ENCODE measurements at regions not wholly inside any gene's neighbourhood (a gene's known extent, or its start where the extent isn't known, plus 50 kb on each side); places are given as distances from the start of the nearest gene placed in this dataset.

- no peak overlapping the region for H3K4me3 ChIP-seq (ENCODE audit: control insufficient read depth, low read depth, low read length)
- DNase-seq (ENCODE audit: low read depth), result no peak
- no peak for TF ChIP-seq CTCF (IDR thresholded peaks at IDR 0.05; ENCODE audit: control insufficient read depth, insufficient read depth, low read depth, low read length, missing control alignments)
Observed at GRCh38 chr5:74432216-74432615, 208.3 kb downstream of the ENC1 start.

GRCh38 chr5:74431290-74431669, 209.2 kb downstream of the ENC1 start:
- no peak overlapping the region for H3K4me3 ChIP-seq (ENCODE audit: control insufficient read depth, low read depth, low read length)
- TF ChIP-seq CTCF (IDR thresholded peaks at IDR 0.05; ENCODE audit: control insufficient read depth, insufficient read depth, low read depth, low read length, missing control alignments), result no peak
- no peak for DNase-seq (ENCODE audit: low read depth)

- DNase-seq (ENCODE audit: low read depth), result no peak
- no peak overlapping the region for H3K4me3 ChIP-seq (ENCODE audit: control insufficient read depth, low read depth, low read length)
- TF ChIP-seq CTCF (IDR thresholded peaks at IDR 0.05; ENCODE audit: control insufficient read depth, insufficient read depth, low read depth, low read length, missing control alignments), result no peak
Observed at GRCh38 chr5:74430631-74431289, 209.8 kb downstream of the ENC1 start.

GRCh38 chr5:74429495-74429894, 211.0 kb downstream of the ENC1 start:
- no peak overlapping the region for H3K4me3 ChIP-seq (ENCODE audit: control insufficient read depth, low read depth, low read length)
- TF ChIP-seq CTCF (IDR thresholded peaks at IDR 0.05; ENCODE audit: control insufficient read depth, insufficient read depth, low read depth, low read length, missing control alignments), result no peak
- no peak for DNase-seq (ENCODE audit: low read depth)

- DNase-seq (ENCODE audit: low read depth), result no peak
- TF ChIP-seq CTCF (IDR thresholded peaks at IDR 0.05; ENCODE audit: control insufficient read depth, insufficient read depth, low read depth, low read length, missing control alignments), result no peak
- no peak overlapping the region for H3K4me3 ChIP-seq (ENCODE audit: control insufficient read depth, low read depth, low read length)
Observed at GRCh38 chr5:74428876-74429275, 211.7 kb downstream of the ENC1 start.

- H3K4me3 ChIP-seq (ENCODE audit: control insufficient read depth, low read depth, low read length), result no peak overlapping the region
- no peak for TF ChIP-seq CTCF (IDR thresholded peaks at IDR 0.05; ENCODE audit: control insufficient read depth, insufficient read depth, low read depth, low read length, missing control alignments)
- no peak for DNase-seq (ENCODE audit: low read depth)
Observed at GRCh38 chr5:74428275-74428674, 212.3 kb downstream of the ENC1 start.

- no peak for DNase-seq (ENCODE audit: low read depth)
- no peak overlapping the region for H3K4me3 ChIP-seq (ENCODE audit: control insufficient read depth, low read depth, low read length)
- TF ChIP-seq CTCF (IDR thresholded peaks at IDR 0.05; ENCODE audit: control insufficient read depth, insufficient read depth, low read depth, low read length, missing control alignments), result no peak
Observed at GRCh38 chr5:74426506-74426905, 214.0 kb downstream of the ENC1 start.
